ENCODE measurements at regions not wholly inside any gene's neighbourhood (a gene's known extent, or its start where the extent isn't known, plus 50 kb on each side); places are given as distances from the start of the nearest gene placed in this dataset.

DNA sequence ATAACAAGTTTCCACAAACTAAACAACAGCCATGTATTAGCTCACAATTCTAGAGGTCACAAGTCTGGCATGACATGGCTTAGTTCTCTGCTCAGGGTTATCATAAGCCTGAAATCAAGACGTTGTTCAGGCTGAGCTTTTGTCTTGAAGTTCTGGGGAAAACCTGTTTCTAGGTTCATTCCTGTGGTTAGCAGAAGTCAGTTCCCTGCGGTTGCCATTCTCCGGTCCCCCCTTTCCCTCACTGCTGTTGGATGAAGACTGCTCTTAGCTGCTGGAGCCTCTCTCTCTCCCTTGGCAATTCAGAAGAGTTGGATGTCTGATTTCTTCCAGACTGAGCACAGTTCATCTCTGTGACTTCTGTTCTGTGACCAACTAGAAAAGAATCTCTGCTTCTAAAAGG lies 962.6 kb downstream of the PCDH7 start:
- TF ChIP-seq GATA1 (IDR thresholded peaks at IDR 0.05; ENCODE audit: low read depth, low read length) (no peak), POLR2A (IDR thresholded peaks at IDR 0.05; ENCODE audit: low read length) (no peak)
